ENCODE measurements at regions not wholly inside any gene's neighbourhood (a gene's known extent, or its start where the extent isn't known, plus 50 kb on each side); places are given as distances from the start of the nearest gene placed in this dataset.

DNA sequence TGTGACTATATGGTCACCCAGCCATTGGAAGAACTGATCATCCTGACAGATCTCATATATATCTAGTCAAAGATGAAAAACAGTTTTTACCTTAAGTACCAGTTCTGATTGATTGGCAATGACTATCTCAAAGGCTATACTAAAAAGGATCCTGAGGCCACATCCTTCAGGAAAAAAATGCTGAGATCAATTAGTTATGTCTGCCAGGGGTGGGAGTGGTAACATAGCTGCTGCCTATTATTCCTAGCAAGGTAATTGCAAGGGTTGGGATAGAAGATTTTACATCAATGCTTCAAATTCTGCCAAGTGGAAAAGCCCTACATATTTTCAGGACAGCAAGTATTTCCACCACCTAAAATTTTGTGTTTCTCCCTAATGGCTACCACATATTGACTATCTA, 114.7 kb downstream of the C1D start:
- Histone ChIP-seq H3K27me3 (no peaks in the 10 kb centered on the region), H3K36me3 (no peaks in the 10 kb centered on the region), H3K4me1 (no peaks in the 10 kb centered on the region), H3K9me3 (peaks cover 0 to 1% (median 0%) of the 10 kb centered on the region in 4 donors), H3K27ac (no peak overlapping the region), H3K4me3 (no peak overlapping the region)
- TF ChIP-seq POLR2A (IDR thresholded peaks at IDR 0.05) = no peak
- TF ChIP-seq, protein P1, sequence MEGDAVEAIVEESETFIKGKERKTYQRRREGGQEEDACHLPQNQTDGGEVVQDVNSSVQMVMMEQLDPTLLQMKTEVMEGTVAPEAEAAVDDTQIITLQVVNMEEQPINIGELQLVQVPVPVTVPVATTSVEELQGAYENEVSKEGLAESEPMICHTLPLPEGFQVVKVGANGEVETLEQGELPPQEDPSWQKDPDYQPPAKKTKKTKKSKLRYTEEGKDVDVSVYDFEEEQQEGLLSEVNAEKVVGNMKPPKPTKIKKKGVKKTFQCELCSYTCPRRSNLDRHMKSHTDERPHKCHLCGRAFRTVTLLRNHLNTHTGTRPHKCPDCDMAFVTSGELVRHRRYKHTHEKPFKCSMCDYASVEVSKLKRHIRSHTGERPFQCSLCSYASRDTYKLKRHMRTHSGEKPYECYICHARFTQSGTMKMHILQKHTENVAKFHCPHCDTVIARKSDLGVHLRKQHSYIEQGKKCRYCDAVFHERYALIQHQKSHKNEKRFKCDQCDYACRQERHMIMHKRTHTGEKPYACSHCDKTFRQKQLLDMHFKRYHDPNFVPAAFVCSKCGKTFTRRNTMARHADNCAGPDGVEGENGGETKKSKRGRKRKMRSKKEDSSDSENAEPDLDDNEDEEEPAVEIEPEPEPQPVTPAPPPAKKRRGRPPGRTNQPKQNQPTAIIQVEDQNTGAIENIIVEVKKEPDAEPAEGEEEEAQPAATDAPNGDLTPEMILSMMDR (IDR thresholded peaks at IDR 0.05) = no peak
- no peak for TF ChIP-seq EP300 (IDR thresholded peaks at IDR 0.05)
- TF ChIP-seq POLR2AphosphoS5 (IDR thresholded peaks at IDR 0.05) = no peak
- DNase-seq = no peak
- intact Hi-C loops (cut with DNase I) = no loop called here

DNA sequence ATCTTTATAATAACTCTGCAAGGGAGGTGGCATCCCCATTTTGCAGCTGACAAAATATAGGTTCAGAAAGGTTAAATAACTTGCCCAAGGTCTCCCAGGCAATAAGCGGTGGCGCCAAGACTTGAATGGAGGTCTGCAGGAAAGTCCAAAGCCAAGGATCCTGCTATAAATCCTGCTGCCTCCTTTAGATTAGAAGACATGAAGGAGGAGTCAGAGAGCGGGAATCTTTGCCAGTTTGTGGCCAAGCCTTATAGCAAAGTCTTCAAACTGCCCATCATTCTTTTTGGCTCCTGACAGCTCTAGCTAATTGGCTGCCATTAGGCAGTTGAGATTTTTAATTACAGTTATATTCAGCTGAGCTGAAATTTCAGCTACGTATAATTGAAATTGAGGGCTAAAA, 114.3 kb downstream of the C1D start:
- no peak for DNase-seq
- Histone ChIP-seq H3K27ac (no peak overlapping the region), H3K9me3 (no peaks in the 10 kb centered on the region), H3K4me1 (no peaks in the 10 kb centered on the region), H3K36me3 (no peaks in the 10 kb centered on the region), H3K27me3 (no peaks in the 10 kb centered on the region), H3K4me3 (no peak overlapping the region)
- 94 to 96% methylated on average over 4 of the region's 4 CpGs for WGBS, 2 donors
- TF ChIP-seq POLR2A (IDR thresholded peaks at IDR 0.05) (no peak), EP300 (IDR thresholded peaks at IDR 0.05) (no peak), POLR2AphosphoS5 (IDR thresholded peaks at IDR 0.05) (no peak)
- TF ChIP-seq, protein P1 (IDR thresholded peaks at IDR 0.05) = no peak
- intact Hi-C loops (cut with DNase I) = no loop called here

DNA sequence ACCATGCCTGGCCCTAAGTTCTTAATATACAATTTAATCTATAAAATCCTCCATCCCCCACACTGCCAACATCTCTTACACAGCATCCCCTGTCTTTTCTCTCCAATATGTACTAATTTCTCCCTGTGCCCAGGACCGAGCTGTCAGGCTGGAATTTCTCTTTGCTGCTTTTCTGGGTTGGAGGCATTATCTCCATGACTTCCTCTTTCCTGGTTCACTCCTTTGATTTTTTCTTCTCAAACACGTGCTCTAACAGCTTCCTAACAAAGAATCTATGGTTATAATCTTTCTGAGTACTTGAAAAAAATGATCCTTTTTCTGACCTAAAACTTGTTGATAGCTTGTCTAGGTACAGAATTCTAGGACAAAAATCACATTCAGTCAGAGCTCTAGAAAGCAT, 112.8 kb downstream of the C1D start:
- TF ChIP-seq EP300 (IDR thresholded peaks at IDR 0.05) (no peak), POLR2AphosphoS5 (IDR thresholded peaks at IDR 0.05) (no peak), POLR2A (IDR thresholded peaks at IDR 0.05) (no peak)
- TF ChIP-seq, protein P1 (IDR thresholded peaks at IDR 0.05) = no peak
- intact Hi-C loops (cut with DNase I) = no loop called here

DNA sequence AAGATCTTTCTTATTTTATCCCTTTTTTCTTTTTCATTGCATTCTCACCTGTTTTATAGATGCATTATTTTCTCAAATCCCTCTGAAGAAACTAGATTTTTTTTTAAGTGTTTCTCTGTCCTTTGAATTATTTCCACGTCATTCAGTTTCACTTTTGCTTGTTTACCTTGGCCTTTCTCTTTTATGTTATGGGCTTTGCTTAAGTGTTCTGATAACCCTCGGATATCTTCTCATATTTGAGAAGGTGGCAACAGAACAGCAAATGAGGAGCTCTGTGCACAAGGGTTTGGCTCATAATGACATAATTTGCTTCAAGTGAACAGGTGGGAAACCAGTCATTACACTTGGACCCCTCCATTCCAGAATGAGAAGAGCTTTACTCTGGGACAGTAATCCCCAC, 111.9 kb downstream of the C1D start:
- H3K4me1 ChIP-seq = no peaks in the 10 kb centered on the region
- H3K36me3 ChIP-seq = no peaks in the 10 kb centered on the region
- no peak overlapping the region for H3K4me3 ChIP-seq
- TF ChIP-seq POLR2AphosphoS5 (IDR thresholded peaks at IDR 0.05) = no peak
- no peak for TF ChIP-seq EP300 (IDR thresholded peaks at IDR 0.05)
- no peak for TF ChIP-seq POLR2A (IDR thresholded peaks at IDR 0.05)
- TF ChIP-seq, protein P1 (IDR thresholded peaks at IDR 0.05) = no peak
- intact Hi-C loops (cut with DNase I) = no loop called here
- no peak overlapping the region for H3K27ac ChIP-seq
- no peaks in the 10 kb centered on the region for H3K9me3 ChIP-seq
- no peak for DNase-seq
- WGBS, 2 donors = 7 to 43% methylated on average over 2 of the region's 2 CpGs
- no peaks in the 10 kb centered on the region for H3K27me3 ChIP-seq

More for the DNA sequence above, 112.8 kb downstream of the C1D start:
- Histone ChIP-seq H3K27ac (no peak overlapping the region), H3K4me1 (no peaks in the 10 kb centered on the region), H3K36me3 (no peaks in the 10 kb centered on the region), H3K4me3 (no peak overlapping the region), H3K9me3 (no peaks in the 10 kb centered on the region), H3K27me3 (no peaks in the 10 kb centered on the region)
- DNase-seq = no peak
- WGBS, 2 donors = 43 to 80% methylated on average over 2 of the region's 2 CpGs

DNA sequence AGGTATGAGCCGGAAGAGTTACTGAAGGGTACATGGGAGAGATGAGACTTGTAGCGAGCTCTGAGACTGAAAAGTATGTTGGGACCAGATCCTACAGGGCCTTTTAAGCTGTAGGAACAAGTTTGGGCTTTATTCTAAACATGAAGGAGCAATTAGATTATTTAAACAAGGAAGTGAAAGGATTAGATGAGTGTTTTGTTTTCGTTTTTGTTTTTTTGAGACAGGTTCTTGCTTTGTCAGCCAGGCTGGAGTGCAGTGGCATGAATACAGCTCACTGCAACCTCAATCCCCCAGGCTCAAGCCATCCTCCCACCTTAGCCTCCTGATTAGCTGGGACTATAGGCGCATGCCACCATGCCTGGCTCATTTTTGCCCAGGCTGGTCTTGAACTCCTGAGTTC, 110.7 kb downstream of the C1D start:
- no peaks in the 10 kb centered on the region for H3K36me3 ChIP-seq
- H3K4me3 ChIP-seq = no peak overlapping the region
- TF ChIP-seq POLR2A (IDR thresholded peaks at IDR 0.05) (no peak), EP300 (IDR thresholded peaks at IDR 0.05) (no peak), POLR2AphosphoS5 (IDR thresholded peaks at IDR 0.05) (no peak)
- TF ChIP-seq, protein P1 (IDR thresholded peaks at IDR 0.05) = no peak
- H3K27me3 ChIP-seq = no peaks in the 10 kb centered on the region
- H3K9me3 ChIP-seq = no peaks in the 10 kb centered on the region
- intact Hi-C loops (cut with DNase I) = no loop called here
- H3K27ac ChIP-seq = no peak overlapping the region
- DNase-seq = no peak
- 76 to 83% methylated on average over 4 of the region's 4 CpGs for WGBS, 2 donors
- H3K4me1 ChIP-seq = no peaks in the 10 kb centered on the region

Measured in sigmoid colon (tissue), 6 donors.